Smooth muscle cell (in vitro differentiated cells): ENCODE measurements at regions not wholly inside any gene's neighbourhood (a gene's known extent, or its start where the extent isn't known, plus 50 kb on each side); places are given as distances from the start of the nearest gene placed in this dataset.

Experiments used
- DNase-seq: peaks from one replicate; lab custom pipeline; 2025; ENCODE audit not compliant: unreplicated experiment; lab: John Stamatoyannopoulos, UW
- H2AFZ ChIP-seq: fragments of 200-600 bp; sonication (generic); 2 replicates; pipeline ENCODE4 v1.6.0; 2016; ENCODE audit warnings: antibody characterized with exemption, low read depth, mild to moderate bottlenecking
- H3F3A ChIP-seq: fragments of 200-600 bp; sonication (generic); 2 replicates; pipeline ENCODE4 v1.6.0; 2017; ENCODE audit warnings: antibody characterized with exemption, low read depth
- H3K27ac ChIP-seq: fragments of 200-600 bp; sonication (generic); 2 replicates; pipeline ENCODE4 v1.5.1; 2016; ENCODE audit warnings: low read depth, mild to moderate bottlenecking
- H3K27me3 ChIP-seq: fragments of 200-600 bp; sonication (generic); 2 replicates; pipeline ENCODE4 v1.6.1; 2016; ENCODE audit warnings: low read depth, mild to moderate bottlenecking
- H3K36me3 ChIP-seq: fragments of 200-600 bp; sonication (generic); 2 replicates; pipeline ENCODE4 v1.5.1; 2016; ENCODE audit warnings: low read depth
- H3K4me1 ChIP-seq: fragments of 200-600 bp; sonication (generic); 2 replicates; pipeline ENCODE4 v1.5.1; 2016; ENCODE audit warnings: low read depth
- H3K4me2 ChIP-seq: fragments of 200-600 bp; sonication (generic); 2 replicates; pipeline ENCODE4 v1.6.0; 2016; ENCODE audit warnings: mild to moderate bottlenecking
- H3K4me3 ChIP-seq: fragments of 200-600 bp; sonication (generic); 2 replicates; pipeline ENCODE4 v1.5.1; 2016; ENCODE audit warnings: mild to moderate bottlenecking
- H3K79me2 ChIP-seq: fragments of 200-600 bp; sonication (generic); 2 replicates; pipeline ENCODE4 v1.6.0; 2016; ENCODE audit warnings: low read depth, mild to moderate bottlenecking
- H3K9ac ChIP-seq: fragments of 200-600 bp; sonication (generic); 2 replicates; pipeline ENCODE4 v1.6.0; 2016; ENCODE audit warnings: low read depth
- H3K9me3 ChIP-seq: fragments of 200-600 bp; sonication (generic); replicated peaks from 2 replicates; pipeline ENCODE4 v1.5.1; 2016; ENCODE audit warnings: low read depth
- H4K20me1 ChIP-seq: fragments of 200-600 bp; sonication (generic); 2 replicates; pipeline ENCODE4 v1.6.0; 2016; ENCODE audit warnings: low read depth
- WGBS: methylation state at CpG from one replicate; pipeline ENCODE4 v1.1.7; 2016; ENCODE audit warnings: low lambda C conversion rate; 5-methylcytosine and 5-hydroxymethylcytosine counted together
- TF ChIP-seq, protein P1 (sequence below): fragments of 200-600 bp; sonication (generic); IDR thresholded peaks from 2 replicates; pipeline ENCODE4 v1.5.1; 2017; ENCODE audit warnings: borderline replicate concordance, mild to moderate bottlenecking, antibody characterized with exemption; ENCODE audit not compliant: insufficient read depth, poor library complexity, severe bottlenecking

DNA sequence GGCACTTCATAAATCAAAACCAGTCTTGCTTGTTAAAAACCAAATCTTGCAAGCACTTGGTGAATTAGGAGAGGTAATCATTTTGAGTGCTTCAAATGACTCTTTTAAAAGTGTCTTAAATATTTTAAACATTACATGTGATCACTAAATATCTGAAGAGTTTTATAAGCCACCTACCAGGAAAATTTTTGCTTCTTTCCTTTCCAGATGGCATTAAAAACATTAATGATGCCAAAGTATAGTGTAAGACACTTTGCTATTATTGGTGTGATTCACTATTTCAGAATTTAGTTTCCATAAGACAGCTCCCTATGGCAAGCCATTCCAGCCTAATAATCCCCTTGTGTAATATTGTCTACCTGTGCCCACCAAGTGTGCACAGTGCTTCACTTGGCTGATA lies 548.8 kb upstream of the ADAMTS5 start:
- H3K4me3 ChIP-seq: no peak overlapping the region
- H3K9ac ChIP-seq: no peak overlapping the region
- no peaks in the 10 kb centered on the region for H3K79me2 ChIP-seq
- peaks cover 4% of the 10 kb centered on the region for H3K9me3 ChIP-seq
- H3F3A ChIP-seq: no peaks in the 10 kb centered on the region
- no peaks in the 10 kb centered on the region for H3K27me3 ChIP-seq
- TF ChIP-seq, protein P1, sequence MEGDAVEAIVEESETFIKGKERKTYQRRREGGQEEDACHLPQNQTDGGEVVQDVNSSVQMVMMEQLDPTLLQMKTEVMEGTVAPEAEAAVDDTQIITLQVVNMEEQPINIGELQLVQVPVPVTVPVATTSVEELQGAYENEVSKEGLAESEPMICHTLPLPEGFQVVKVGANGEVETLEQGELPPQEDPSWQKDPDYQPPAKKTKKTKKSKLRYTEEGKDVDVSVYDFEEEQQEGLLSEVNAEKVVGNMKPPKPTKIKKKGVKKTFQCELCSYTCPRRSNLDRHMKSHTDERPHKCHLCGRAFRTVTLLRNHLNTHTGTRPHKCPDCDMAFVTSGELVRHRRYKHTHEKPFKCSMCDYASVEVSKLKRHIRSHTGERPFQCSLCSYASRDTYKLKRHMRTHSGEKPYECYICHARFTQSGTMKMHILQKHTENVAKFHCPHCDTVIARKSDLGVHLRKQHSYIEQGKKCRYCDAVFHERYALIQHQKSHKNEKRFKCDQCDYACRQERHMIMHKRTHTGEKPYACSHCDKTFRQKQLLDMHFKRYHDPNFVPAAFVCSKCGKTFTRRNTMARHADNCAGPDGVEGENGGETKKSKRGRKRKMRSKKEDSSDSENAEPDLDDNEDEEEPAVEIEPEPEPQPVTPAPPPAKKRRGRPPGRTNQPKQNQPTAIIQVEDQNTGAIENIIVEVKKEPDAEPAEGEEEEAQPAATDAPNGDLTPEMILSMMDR: no peak
- no peak overlapping the region for H3K4me2 ChIP-seq
- no peak overlapping the region for H3K27ac ChIP-seq
- H3K4me1 ChIP-seq: no peaks in the 10 kb centered on the region
- no peaks in the 10 kb centered on the region for H4K20me1 ChIP-seq
- no peaks in the 10 kb centered on the region for H3K36me3 ChIP-seq
- no peak overlapping the region for H2AFZ ChIP-seq
- DNase-seq: no peak

- DNase-seq: no peak
- H3K4me1 ChIP-seq: peaks cover 2% of the 10 kb centered on the region
- no peak overlapping the region for H3K27ac ChIP-seq
- no peak overlapping the region for H2AFZ ChIP-seq
- TF ChIP-seq, protein P1: no peak
- no peak overlapping the region for H3K9ac ChIP-seq
- H3K27me3 ChIP-seq: no peaks in the 10 kb centered on the region
- H3K36me3 ChIP-seq: no peaks in the 10 kb centered on the region
- H3F3A ChIP-seq: no peaks in the 10 kb centered on the region
- 92% methylated on average over 4 of the region's 4 CpGs for WGBS
- no peak overlapping the region for H3K4me3 ChIP-seq
- no peaks in the 10 kb centered on the region for H3K79me2 ChIP-seq
- H3K4me2 ChIP-seq: no peak overlapping the region
- H3K9me3 ChIP-seq: peaks cover 4% of the 10 kb centered on the region
- no peaks in the 10 kb centered on the region for H4K20me1 ChIP-seq
These were observed 546.9 kb upstream of the ADAMTS5 start for GRCh38 chr21:27513825-27514224.

GRCh38 chr21:27513016-27513415 lies 546.1 kb upstream of the ADAMTS5 start:
- no peaks in the 10 kb centered on the region for H3K27me3 ChIP-seq
- peaks cover 4% of the 10 kb centered on the region for H3K9me3 ChIP-seq
- no peak overlapping the region for H2AFZ ChIP-seq
- TF ChIP-seq, protein P1: no peak
- H3K27ac ChIP-seq: no peak overlapping the region
- no peak for DNase-seq
- no peak overlapping the region for H3K4me3 ChIP-seq
- no peak overlapping the region for H3K4me2 ChIP-seq
- H3K36me3 ChIP-seq: no peaks in the 10 kb centered on the region
- peaks cover 7% of the 10 kb centered on the region for H3K4me1 ChIP-seq
- H3K79me2 ChIP-seq: no peaks in the 10 kb centered on the region
- 57% methylated on average over 1 of the region's 1 CpG for WGBS
- no peaks in the 10 kb centered on the region for H4K20me1 ChIP-seq
- H3K9ac ChIP-seq: no peak overlapping the region
- no peaks in the 10 kb centered on the region for H3F3A ChIP-seq

- Histone ChIP-seq H4K20me1 (no peaks in the 10 kb centered on the region), H3K4me3 (no peak overlapping the region), H3K4me1 (peaks cover 7% of the 10 kb centered on the region), H3F3A (no peaks in the 10 kb centered on the region), H3K27ac (no peak overlapping the region), H3K4me2 (no peak overlapping the region), H3K27me3 (no peaks in the 10 kb centered on the region), H3K79me2 (no peaks in the 10 kb centered on the region), H3K9me3 (no peaks in the 10 kb centered on the region), H3K36me3 (no peaks in the 10 kb centered on the region), H3K9ac (no peak overlapping the region), H2AFZ (no peak overlapping the region)
- no peak for DNase-seq
- TF ChIP-seq, protein P1: no peak
These were observed 544.3 kb upstream of the ADAMTS5 start for GRCh38 chr21:27511233-27511632.
